ENCODE measurements at regions not wholly inside any gene's neighbourhood (a gene's known extent, or its start where the extent isn't known, plus 50 kb on each side); places are given as distances from the start of the nearest gene placed in this dataset.

DNA sequence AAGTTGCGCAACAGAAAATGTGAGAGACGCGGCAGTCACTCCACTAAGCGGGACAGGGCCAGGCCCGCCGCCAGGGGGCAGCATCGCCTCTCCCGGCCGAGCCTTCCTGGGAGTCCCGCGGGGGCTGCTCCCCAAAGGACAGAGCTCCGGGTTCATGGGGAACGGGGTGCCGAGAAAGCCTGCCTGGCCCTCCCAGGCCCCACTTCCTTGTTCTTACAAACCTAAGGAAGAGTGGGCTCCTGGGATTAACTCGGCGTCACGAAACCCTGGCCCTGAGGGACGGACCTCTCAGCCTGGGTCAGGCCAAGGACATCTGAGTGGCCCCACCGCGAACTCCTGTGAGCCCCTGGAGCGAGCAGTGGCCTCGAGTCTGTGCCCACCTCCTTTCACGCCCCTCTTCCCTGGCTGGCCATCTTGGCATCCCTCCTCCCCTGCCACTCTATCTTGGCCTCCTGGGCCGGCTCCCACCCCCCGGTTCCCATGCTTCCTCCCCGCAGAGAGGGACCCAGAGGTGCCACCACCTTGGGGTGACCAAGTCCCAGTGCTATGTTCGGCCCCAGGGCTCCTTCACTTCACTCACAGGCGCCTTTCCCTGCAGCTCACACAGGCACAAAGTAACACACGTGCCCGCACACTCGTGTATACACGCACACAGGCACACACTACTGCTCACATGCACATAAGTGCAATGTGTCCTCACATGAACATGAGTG, 99.9 kb upstream of the FGF3 start:
- peaks cover 38% of the 10 kb centered on the region for H3K27me3 ChIP-seq

DNA sequence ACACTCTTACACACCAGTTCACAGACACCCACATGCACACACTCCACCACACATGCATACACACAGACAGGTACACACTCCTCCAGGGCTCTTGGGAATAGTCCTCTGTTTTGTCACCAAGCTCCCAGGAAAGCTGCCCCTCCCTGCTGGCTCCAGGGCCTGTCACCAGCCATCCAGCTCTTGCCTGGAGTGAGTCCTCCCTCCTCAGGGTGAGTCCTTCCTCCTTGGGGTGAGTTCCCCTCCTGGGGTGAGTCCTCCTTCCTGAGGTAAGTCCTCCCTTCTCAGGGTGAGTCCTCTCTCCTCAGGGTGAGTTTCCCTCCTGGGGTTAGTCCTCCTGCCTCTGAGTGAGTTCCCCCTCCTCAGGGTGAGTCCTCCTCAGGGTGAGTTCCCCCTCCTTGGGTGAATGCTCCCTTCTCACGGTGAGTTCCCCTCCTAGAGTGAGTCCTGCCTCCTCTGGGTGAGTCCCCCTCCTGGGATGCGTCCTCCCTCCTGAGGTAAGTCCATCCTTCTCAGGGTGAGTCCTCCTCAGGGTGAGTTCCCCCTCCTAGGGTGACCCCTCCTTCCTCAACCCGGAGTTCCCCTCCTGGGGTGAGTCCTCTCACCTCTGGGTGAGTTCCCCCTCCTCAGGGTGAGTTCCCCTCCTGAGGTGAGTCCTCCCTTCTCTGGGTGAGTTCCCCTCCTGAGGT, 100.6 kb upstream of the FGF3 start:
- H3K4me1 ChIP-seq (ENCODE audit: control insufficient read depth in 1 of 2, insufficient read depth in 1 of 2, low read depth in 1 of 2, low read length in 1 of 2) = no peaks in the 10 kb centered on the region
- peaks cover 46% of the 10 kb centered on the region for H3K27me3 ChIP-seq

More for the DNA sequence above, 99.9 kb upstream of the FGF3 start:
- H3K27ac ChIP-seq = no peak overlapping the region
- H3K36me3 ChIP-seq = no peaks in the 10 kb centered on the region
- no peaks in the 10 kb centered on the region for H3K4me1 ChIP-seq (ENCODE audit: control insufficient read depth in 1 of 2, insufficient read depth in 1 of 2, low read depth in 1 of 2, low read length in 1 of 2)
- TF ChIP-seq, protein P1, sequence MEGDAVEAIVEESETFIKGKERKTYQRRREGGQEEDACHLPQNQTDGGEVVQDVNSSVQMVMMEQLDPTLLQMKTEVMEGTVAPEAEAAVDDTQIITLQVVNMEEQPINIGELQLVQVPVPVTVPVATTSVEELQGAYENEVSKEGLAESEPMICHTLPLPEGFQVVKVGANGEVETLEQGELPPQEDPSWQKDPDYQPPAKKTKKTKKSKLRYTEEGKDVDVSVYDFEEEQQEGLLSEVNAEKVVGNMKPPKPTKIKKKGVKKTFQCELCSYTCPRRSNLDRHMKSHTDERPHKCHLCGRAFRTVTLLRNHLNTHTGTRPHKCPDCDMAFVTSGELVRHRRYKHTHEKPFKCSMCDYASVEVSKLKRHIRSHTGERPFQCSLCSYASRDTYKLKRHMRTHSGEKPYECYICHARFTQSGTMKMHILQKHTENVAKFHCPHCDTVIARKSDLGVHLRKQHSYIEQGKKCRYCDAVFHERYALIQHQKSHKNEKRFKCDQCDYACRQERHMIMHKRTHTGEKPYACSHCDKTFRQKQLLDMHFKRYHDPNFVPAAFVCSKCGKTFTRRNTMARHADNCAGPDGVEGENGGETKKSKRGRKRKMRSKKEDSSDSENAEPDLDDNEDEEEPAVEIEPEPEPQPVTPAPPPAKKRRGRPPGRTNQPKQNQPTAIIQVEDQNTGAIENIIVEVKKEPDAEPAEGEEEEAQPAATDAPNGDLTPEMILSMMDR (IDR thresholded peaks at IDR 0.05) = peak; percentile 56
- H3K4me3 ChIP-seq (ENCODE audit: low read depth in 1 of 2, low read length in 1 of 2) = no peak overlapping the region
- H3K9me3 ChIP-seq = no peaks in the 10 kb centered on the region

DNA sequence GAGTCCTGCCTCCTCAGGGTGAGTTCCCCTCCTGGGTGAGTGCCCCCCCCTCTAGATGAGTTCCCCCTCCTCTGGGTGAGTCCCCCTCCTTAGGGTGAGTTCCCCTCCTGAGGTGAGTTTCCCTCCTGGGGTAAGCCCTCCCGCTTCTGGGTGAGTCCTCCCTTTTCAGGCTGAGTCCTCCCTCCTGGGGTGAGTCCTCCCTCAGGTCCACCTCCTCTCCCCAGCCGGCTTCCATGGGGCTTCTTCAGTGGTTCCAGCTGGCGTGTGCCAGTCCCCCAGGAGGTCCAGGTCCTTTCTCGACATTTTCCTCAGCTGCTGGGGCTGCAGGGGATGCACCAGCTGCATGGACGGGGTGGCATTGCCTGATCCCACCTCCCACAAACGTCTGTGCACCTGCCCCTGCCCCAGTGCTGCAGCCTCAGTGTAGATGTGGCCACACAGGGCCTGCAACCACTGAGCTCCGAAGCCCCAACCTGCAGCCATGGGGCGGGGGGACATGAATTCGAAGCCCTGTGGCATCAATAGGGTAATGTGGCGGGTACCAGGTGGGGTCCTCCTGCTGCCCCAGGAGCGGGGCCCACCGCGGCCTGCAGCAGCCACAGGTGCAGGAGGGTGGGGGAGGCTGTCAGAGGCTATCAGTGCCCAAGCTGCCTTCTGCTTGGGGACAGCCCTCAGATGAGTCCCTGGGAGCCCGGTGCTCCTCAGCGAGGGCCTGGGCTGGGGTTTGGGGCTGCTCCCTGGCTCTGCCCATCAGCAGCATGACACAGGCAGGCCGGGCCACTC, 101.3 kb upstream of the FGF3 start:
- Histone ChIP-seq H3K27ac (no peak overlapping the region), H3K4me3 (ENCODE audit: low read depth in 1 of 2, low read length in 1 of 2) (no peak overlapping the region), H3K4me1 (ENCODE audit: control insufficient read depth in 1 of 2, insufficient read depth in 1 of 2, low read depth in 1 of 2, low read length in 1 of 2) (no peaks in the 10 kb centered on the region), H3K27me3 (peaks cover 47% of the 10 kb centered on the region), H3K9me3 (no peaks in the 10 kb centered on the region), H3K36me3 (no peaks in the 10 kb centered on the region)
- TF ChIP-seq, protein P1 (IDR thresholded peaks at IDR 0.05) = no peak

More for the DNA sequence above, 100.6 kb upstream of the FGF3 start:
- Histone ChIP-seq H3K9me3 (no peaks in the 10 kb centered on the region), H3K36me3 (no peaks in the 10 kb centered on the region), H3K27ac (no peak overlapping the region), H3K4me3 (ENCODE audit: low read depth in 1 of 2, low read length in 1 of 2) (no peak overlapping the region)
- TF ChIP-seq, protein P1 (IDR thresholded peaks at IDR 0.05) = no peak

DNA sequence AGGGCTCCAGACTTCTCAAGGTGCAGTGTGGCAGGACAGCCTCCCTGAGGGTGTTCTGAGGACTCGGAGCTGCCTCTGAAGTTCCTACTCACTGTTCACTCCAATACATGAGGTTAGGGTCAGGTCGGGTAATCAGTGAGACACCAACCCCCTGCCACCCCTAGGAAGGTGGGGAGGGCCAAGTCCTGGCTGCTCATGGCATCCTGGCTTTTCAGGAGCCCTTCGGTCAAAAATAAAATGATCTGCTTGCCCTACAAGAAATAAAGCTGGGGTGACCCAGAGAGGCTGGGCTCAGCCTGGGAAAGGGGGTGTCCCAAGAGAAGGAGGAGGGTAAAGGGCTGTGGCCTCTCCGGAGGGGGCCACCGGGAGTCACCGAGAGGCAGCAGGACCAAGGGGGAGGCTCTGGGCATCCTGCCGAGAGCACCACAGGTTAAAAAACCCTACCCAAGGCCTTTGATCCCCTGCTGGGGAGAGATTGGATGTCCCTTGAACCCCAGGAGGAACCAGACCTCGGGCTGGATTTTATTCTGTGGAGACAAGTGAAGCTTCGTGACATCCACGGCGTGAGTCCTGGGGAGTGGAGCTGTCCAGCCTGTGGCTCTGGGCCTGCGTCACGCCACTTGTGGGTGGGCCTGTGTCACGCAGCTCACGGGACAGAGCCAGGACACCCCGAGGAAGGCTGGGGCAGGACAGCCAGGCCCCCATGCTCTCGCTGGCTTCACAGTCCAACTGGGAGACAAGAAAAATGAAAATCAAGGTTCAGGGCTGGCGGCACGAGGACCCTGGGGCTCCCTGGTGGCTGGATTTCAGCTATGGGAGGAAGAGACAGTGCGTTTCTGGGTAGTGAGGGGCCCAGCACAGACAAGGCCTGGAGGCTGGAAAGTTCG, 102.2 kb upstream of the FGF3 start:
- Histone ChIP-seq H3K9me3 (no peaks in the 10 kb centered on the region), H3K36me3 (no peaks in the 10 kb centered on the region), H3K27me3 (peaks cover 47% of the 10 kb centered on the region), H3K4me1 (ENCODE audit: control insufficient read depth in 1 of 2, insufficient read depth in 1 of 2, low read depth in 1 of 2, low read length in 1 of 2) (no peaks in the 10 kb centered on the region), H3K4me3 (ENCODE audit: low read depth in 1 of 2, low read length in 1 of 2) (no peak overlapping the region), H3K27ac (no peak overlapping the region)
- TF ChIP-seq, protein P1 (IDR thresholded peaks at IDR 0.05) = no peak

DNA sequence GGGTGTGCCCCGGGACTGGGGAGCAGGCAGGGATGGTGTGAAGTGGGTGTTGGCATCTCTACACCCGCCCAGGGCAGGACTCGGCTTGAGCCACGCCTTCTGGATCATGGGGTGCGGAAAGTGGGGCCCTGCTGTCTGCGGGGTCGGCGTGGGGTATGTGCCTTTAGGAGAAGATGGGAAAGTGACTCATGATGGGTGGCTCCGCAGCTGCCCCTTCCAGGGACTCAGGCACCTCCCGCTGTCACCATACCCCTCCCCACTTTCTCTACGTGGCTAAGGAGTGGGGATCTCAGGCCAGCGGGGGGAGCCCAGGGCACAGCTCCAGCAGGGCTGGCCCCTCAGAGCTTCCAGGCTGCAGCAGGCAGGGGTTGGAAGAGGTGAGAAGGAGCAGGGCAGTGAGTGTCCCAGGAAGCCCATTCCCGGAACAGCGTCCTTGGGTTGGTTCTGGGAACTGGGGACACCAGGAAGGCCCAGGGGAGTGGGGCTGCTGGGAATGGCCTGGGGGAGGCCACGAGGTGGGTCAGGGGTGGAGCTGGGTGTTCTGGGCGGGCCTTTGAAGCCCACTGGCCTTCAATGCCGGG, 102.9 kb upstream of the FGF3 start:
- Histone ChIP-seq H3K27me3 (peaks cover 53% of the 10 kb centered on the region), H3K4me3 (ENCODE audit: low read depth in 1 of 2, low read length in 1 of 2) (no peak overlapping the region), H3K27ac (no peak overlapping the region), H3K4me1 (ENCODE audit: control insufficient read depth in 1 of 2, insufficient read depth in 1 of 2, low read depth in 1 of 2, low read length in 1 of 2) (no peaks in the 10 kb centered on the region), H3K36me3 (no peaks in the 10 kb centered on the region), H3K9me3 (no peaks in the 10 kb centered on the region)
- TF ChIP-seq, protein P1 (IDR thresholded peaks at IDR 0.05) = no peak
